Epithelial cell of esophagus (primary cell): ENCODE measurements at regions not wholly inside any gene's neighbourhood (a gene's known extent, or its start where the extent isn't known, plus 50 kb on each side); places are given as distances from the start of the nearest gene placed in this dataset.

Source experiments
- DNase-seq: peaks from one replicate; pipeline ENCODE4 v3.0.0; 2010; ENCODE audit warnings: low read depth
- H3K4me3 ChIP-seq: 2 replicates; pipeline ENCODE4 v1.5.1; 2011; ENCODE audit warnings: mild to moderate bottlenecking, low read length, control low read depth
- CTCF ChIP-seq: IDR thresholded peaks from 2 replicates; pipeline ENCODE4 v1.5.1; 2011; ENCODE audit warnings: low read depth, mild to moderate bottlenecking, low read length, control low read depth, inconsistent platforms; ENCODE audit not compliant: insufficient read depth; ENCODE audit errors: missing control alignments

GRCh38 chr10:53638006-53638405, 865.4 kb upstream of the MBL2 start:
- no peak overlapping the region for H3K4me3 ChIP-seq
- TF ChIP-seq CTCF = no peak
- no peak for DNase-seq

DNA sequence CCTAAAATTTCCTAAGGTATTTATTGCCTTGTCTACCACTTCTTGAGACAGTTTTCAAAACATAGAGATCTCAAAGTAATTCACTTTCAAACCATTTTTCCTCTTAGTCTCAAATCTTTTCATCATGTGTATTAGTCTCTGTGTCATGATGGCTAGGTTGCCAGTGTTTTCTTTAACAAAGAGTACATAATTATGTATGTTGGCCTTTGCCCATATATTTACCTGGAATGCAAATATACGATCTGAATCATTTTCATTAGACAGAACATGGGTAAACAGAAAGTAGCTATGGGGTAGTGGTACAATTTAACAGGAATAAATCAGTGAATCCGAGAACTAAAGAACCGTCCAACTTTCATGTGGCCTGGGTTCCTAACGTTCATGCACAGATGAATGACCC, 852.1 kb upstream of the MBL2 start:
- TF ChIP-seq CTCF = no peak
- no peak for DNase-seq
- H3K4me3 ChIP-seq = no peak overlapping the region

DNA sequence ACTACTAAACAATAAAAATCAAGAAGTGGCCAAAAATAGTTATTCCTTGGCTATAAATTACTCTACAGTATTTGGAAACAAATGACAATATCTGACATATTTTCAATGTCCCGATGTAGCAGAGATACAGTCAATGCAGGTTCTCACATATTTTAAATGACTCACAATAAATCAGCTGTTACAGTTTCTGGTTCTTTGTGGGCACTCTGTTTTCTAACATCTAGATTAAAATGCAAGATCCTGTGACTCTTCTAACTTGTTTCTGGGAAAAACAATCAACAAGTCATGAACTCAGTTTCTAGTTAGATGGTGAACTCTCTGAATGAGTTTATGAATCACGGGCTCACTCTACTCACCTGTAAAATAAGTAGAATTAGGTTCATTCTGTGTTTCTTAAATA, 849.6 kb upstream of the MBL2 start:
- no peak for TF ChIP-seq CTCF
- H3K4me3 ChIP-seq = no peak overlapping the region
- peak; percentile 7 for DNase-seq

- no peak for TF ChIP-seq CTCF
- H3K4me3 ChIP-seq = no peak overlapping the region
- DNase-seq = peak; percentile 75
Observed at GRCh38 chr10:53619671-53620070, 847.1 kb upstream of the MBL2 start.

DNA sequence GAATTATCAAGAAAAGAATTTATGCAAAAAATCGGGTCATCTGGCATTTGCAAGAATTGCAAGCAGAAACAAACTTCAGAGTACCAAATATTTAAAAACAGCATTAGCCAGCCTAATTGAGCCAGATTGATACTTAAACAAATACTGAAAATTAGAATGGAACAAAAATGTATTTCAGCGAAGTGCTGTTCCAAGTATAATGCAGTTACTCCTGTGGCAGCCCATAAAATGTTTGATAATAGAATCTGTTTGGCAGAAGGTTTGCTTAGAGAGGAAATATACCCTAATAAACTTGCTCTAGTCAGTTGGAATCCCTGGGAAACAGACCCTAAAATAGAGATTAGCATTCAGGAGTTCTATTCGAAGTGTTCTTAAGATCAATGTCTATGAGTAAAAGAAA, 835.1 kb upstream of the MBL2 start:
- no peak for DNase-seq
- no peak for TF ChIP-seq CTCF
- no peak overlapping the region for H3K4me3 ChIP-seq

DNA sequence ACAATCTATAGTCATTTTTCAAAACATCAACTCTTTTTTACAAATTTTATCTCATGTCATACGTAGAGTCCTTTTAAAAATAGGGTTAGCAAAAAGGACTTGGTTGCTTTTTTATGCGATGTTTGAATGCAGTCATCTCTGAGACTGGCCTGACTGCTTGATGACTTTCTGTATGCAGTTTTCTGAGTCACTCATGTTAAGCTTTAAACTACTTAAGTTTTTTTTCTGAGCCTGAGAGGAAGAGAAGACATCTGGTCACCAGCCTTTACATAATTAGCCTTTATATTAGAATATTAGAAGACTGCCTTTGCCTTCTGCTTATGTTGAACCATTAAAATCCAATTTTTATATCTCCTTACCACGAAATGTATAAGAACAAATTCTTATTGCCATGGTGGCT, 834.4 kb upstream of the MBL2 start:
- DNase-seq = peak; percentile 71
- no peak overlapping the region for H3K4me3 ChIP-seq
- no peak for TF ChIP-seq CTCF

DNA sequence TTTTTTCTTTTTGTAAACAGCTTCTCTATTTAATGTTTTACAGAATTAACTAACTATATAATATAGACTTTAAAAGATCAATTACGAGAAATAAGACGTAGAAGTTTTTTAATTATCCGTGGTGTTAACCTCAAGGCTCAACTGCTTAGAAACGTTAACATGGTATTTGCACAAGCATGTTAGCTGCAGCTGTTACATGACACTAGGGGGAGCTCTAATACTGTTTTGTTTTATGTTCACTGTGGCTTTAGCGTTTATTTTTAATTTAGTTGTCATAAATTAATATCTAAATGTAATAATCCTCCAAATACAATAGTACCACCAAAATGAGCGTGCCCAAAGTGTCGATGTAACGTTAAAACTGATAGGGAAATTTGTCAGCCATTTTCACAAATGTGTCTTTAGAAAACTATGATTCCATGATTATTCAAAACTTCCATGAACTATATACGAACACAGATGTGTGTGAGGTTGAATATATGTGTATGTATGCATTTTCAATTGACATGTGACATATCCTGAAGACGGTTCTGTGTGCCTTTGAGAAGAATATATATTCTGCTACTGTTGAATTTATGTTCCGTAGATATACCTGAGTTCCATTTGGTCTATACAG, 828.8 kb upstream of the MBL2 start:
- TF ChIP-seq CTCF = peak; percentile 85
- peak; percentile 60 for DNase-seq
- H3K4me3 ChIP-seq = no peak overlapping the region
